ENCODE measurements at regions not wholly inside any gene's neighbourhood (a gene's known extent, or its start where the extent isn't known, plus 50 kb on each side); places are given as distances from the start of the nearest gene placed in this dataset.

DNA sequence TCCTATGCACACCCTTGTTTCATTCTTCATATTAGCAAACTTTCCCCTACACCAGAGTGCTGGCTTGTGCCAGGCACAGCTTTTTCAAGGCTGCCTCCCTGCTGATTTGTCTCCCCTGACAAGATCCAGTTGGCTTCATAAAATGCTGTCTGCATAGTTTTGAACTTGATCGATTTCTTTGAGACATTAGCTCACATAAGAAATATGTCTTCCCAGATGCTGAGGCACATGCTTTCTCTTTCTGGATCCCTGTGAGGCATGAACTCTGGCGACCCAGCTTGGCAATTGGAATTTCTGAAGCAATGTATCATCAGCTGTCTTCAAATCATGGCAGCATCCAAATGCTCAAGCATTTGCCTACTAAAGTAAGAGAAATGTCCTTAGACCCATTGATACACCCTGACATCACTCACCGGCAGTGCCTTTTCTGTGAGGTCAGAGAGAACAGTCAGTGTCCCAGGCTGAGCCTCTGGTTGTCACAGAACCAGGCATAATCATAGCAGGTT lies 616.4 kb upstream of the GHITM start:
- TF ChIP-seq, protein P1, sequence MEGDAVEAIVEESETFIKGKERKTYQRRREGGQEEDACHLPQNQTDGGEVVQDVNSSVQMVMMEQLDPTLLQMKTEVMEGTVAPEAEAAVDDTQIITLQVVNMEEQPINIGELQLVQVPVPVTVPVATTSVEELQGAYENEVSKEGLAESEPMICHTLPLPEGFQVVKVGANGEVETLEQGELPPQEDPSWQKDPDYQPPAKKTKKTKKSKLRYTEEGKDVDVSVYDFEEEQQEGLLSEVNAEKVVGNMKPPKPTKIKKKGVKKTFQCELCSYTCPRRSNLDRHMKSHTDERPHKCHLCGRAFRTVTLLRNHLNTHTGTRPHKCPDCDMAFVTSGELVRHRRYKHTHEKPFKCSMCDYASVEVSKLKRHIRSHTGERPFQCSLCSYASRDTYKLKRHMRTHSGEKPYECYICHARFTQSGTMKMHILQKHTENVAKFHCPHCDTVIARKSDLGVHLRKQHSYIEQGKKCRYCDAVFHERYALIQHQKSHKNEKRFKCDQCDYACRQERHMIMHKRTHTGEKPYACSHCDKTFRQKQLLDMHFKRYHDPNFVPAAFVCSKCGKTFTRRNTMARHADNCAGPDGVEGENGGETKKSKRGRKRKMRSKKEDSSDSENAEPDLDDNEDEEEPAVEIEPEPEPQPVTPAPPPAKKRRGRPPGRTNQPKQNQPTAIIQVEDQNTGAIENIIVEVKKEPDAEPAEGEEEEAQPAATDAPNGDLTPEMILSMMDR (conservative IDR thresholded peaks at IDR 0.05; ENCODE audit: low read depth, low read length), result no peak
- H3K4me3 ChIP-seq (ENCODE audit: low read depth, low read length), result no peak overlapping the region
- no peak for DNase-seq (ENCODE audit: low read depth)

DNA sequence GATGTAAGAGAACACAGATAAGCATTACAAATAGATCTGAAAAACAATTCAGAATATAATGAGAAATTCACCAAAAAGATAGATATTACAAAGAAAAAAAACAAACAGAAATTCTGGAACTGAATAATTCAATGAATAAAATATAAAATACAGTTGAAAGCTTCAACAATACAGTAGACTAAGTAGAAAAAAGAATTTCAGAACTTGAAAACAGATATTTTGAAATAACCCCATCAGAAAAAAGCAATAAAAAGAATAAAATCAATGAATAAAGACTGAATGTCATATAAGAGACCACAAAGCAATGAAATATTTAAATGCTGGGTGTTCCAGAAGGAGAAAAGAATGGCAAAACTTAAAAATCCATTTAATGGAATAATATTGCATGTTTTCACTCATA lies 611.4 kb upstream of the GHITM start:
- TF ChIP-seq, protein P1 (conservative IDR thresholded peaks at IDR 0.05; ENCODE audit: low read depth, low read length), result no peak
- DNase-seq (ENCODE audit: low read depth), result no peak
- H3K4me3 ChIP-seq (ENCODE audit: low read depth, low read length), result no peak overlapping the region

DNA sequence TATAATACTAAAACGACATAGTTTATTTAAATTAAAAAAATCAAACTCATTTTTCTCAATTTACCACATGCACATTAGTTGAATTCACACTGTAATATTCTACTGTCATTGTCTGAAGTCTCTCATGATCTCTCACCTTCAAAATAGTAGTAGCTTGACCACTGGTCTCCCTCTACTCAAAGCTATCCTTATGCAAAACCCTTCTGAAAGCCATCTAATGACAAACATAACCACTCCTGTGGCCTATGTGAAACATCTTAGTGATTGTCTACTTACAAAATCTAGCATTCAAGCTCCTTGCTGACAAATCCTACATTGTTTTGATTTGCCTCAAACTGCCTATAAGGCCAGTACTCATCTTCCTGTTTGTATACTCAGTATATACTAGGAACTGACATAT lies 606.0 kb upstream of the GHITM start:
- TF ChIP-seq, protein P1 (conservative IDR thresholded peaks at IDR 0.05; ENCODE audit: low read depth, low read length), result no peak
- H3K4me3 ChIP-seq (ENCODE audit: low read depth, low read length), result no peak overlapping the region
- no peak for DNase-seq (ENCODE audit: low read depth)

DNA sequence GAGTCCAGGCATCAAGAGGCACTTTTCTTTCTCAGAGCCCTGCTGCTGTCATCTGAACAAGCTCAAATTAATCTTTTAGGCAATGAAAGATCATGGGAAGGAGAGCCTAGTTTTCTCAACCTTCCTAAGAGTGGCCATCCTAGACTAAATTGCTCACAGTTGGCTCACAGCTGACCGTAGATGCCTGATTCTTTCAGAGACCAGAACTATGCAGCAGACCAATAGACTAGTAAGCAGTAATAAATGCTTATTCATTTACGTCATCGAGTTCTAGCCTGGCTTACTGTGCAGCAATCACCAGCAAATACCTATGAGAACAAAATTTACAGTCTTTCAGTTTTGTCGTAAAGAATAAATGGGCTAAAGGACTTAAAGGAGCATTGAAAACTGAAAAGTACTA lies 602.9 kb upstream of the GHITM start:
- TF ChIP-seq, protein P1 (conservative IDR thresholded peaks at IDR 0.05; ENCODE audit: low read depth, low read length), result no peak
- no peak overlapping the region for H3K4me3 ChIP-seq (ENCODE audit: low read depth, low read length)
- DNase-seq (ENCODE audit: low read depth), result no peak

DNA sequence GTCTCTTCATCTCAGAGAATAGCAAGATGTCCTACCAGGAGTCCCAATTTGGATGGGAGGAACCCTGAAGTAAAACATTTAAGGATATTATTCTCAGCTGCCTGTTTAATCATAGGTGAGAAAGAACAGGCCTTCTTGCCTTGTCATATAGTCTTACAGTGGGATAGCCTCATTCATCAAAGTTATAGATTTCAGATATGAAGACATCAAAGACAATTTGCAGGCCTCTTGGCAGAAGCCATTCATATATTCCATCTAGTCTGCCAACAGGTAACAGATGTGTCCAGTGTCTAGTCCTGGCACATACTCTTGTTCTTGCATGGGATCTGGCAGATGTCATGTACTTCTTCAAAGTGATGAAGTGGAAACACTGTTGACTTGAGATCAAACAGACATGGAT lies 601.3 kb upstream of the GHITM start:
- DNase-seq (ENCODE audit: low read depth), result no peak
- no peak overlapping the region for H3K4me3 ChIP-seq (ENCODE audit: low read depth, low read length)
- TF ChIP-seq, protein P1 (conservative IDR thresholded peaks at IDR 0.05; ENCODE audit: low read depth, low read length), result no peak

DNA sequence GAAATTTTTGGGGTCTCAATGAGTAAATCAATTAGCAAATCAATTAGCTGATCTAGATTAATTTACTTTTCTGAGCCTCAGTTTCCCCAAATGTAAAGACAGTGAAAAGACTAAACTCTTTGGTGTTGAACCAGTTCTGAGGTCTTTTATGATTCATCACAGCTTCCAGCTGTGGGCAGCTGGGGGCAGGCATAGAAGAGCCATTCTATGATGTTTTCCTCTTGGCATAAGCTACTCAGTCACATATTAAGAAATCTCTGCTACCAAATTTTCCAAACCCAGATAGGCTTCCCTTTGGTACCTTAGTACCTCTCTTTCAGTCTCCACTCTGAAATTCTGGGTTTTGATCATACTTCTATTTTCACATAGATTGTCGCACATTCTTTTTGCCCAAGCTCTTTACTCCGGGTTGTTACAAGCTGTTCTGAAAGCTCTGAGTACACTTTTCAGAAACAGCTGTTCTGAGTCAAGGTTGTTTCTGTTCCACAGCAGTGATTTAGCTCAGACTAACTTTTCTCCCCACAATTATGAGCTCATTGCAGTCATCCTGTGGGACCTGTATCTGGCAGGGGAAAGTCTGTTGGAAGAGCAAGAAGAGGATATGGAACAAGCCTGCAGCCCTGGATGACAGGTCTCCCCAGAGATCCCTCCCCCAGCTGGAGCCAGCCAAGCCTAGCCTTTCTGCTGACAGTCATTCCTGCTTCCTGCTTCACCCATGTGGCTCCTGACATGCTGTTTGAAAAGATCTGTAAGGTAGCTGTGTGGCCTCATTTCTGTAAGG lies 599.6 kb upstream of the GHITM start:
- TF ChIP-seq, protein P1 (conservative IDR thresholded peaks at IDR 0.05; ENCODE audit: low read depth, low read length), result no peak
- peak; percentile 35 for DNase-seq (ENCODE audit: low read depth)

DNA sequence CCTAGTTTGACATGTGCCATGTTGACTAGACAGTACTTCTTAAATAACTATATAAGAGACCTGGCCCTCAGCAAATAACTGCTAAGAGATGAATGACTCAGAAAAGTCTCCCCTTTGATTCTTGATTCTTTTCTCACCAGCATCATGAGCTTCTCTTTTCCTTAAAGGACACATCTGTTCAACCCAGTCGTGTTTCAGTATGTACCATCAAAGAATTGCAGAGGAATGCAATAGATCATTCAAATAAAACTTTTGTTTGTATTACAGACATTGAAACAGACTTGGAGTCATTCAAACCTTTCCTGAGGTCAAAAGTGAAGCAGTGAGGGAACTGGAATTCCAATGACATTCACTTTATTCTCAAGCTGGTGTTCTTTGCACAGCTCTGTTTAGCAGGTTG lies 598.3 kb upstream of the GHITM start:
- TF ChIP-seq, protein P1 (conservative IDR thresholded peaks at IDR 0.05; ENCODE audit: low read depth, low read length), result no peak
- H3K4me3 ChIP-seq (ENCODE audit: low read depth, low read length), result no peak overlapping the region
- no peak for DNase-seq (ENCODE audit: low read depth)

More for the DNA sequence above, 599.6 kb upstream of the GHITM start:
- no peak overlapping the region for H3K4me3 ChIP-seq (ENCODE audit: low read depth, low read length)
